Neural progenitor cell (in vitro differentiated cells): ENCODE measurements at regions not wholly inside any gene's neighbourhood (a gene's known extent, or its start where the extent isn't known, plus 50 kb on each side); places are given as distances from the start of the nearest gene placed in this dataset.

Source experiments
- DNase-seq: peaks from one replicate; pipeline ENCODE4 v3.0.0-alpha.2; 2016; ENCODE audit warnings: low spot score
- H2AFZ ChIP-seq: fragments of 200-600 bp; sonication (generic); replicated peaks from 2 replicates; pipeline ENCODE4 v1.6.1; 2016; ENCODE audit warnings: antibody characterized with exemption
- H3F3A ChIP-seq: fragments of 200-600 bp; sonication (generic); 2 replicates; pipeline ENCODE4 v1.6.1; 2016; ENCODE audit warnings: antibody characterized with exemption, low read depth
- H3K27ac ChIP-seq: fragments of 200-600 bp; sonication (generic); 2 replicates; pipeline ENCODE4 v1.5.1; 2016; ENCODE audit warnings: mild to moderate bottlenecking
- H3K27me3 ChIP-seq: fragments of 200-600 bp; sonication (generic); 2 replicates; pipeline ENCODE4 v1.6.1; 2016; ENCODE audit warnings: mild to moderate bottlenecking, moderate library complexity
- H3K36me3 ChIP-seq: fragments of 200-600 bp; sonication (generic); 2 replicates; pipeline ENCODE4 v1.5.1; 2016
- H3K4me1 ChIP-seq: fragments of 200-600 bp; sonication (generic); 2 replicates; pipeline ENCODE4 v1.6.1; 2016; ENCODE audit warnings: mixed run types
- H3K4me2 ChIP-seq: fragments of 200-600 bp; sonication (generic); 2 replicates; pipeline ENCODE4 v1.6.1; 2016
- H3K4me3 ChIP-seq: fragments of 200-600 bp; sonication (generic); 2 replicates; pipeline ENCODE4 v1.5.1; 2016
- H3K79me2 ChIP-seq: fragments of 200-600 bp; sonication (generic); 2 replicates; pipeline ENCODE4 v1.6.1; 2016; ENCODE audit warnings: low read depth
- H3K9ac ChIP-seq: fragments of 200-600 bp; sonication (generic); 2 replicates; pipeline ENCODE4 v1.6.1; 2016
- H3K9me3 ChIP-seq: fragments of 200-600 bp; sonication (generic); 2 replicates; pipeline ENCODE4 v1.5.1; 2016; ENCODE audit warnings: low read depth
- H4K20me1 ChIP-seq: fragments of 200-600 bp; sonication (generic); 2 replicates; pipeline ENCODE4 v1.6.1; 2016; ENCODE audit warnings: low read depth
- H3K27ac Mint-ChIP-seq: 3 replicates; pipeline ENCODE4 v1.8.0; 2021; ENCODE audit warnings: mixed read lengths
- H3K27me3 Mint-ChIP-seq: 2 replicates; pipeline ENCODE4 v1.8.0; 2022; ENCODE audit warnings: low read depth, mild to moderate bottlenecking, inconsistent platforms, moderate library complexity, mixed read lengths; ENCODE audit not compliant: insufficient read depth
- H3K36me3 Mint-ChIP-seq: 3 replicates; pipeline ENCODE4 v1.8.0; 2021; ENCODE audit warnings: mixed read lengths
- H3K4me1 Mint-ChIP-seq: 3 replicates; pipeline ENCODE4 v1.8.0; 2021; ENCODE audit warnings: mixed read lengths
- H3K4me3 Mint-ChIP-seq: 3 replicates; pipeline ENCODE4 v1.8.0; 2021; ENCODE audit warnings: mild to moderate bottlenecking, moderate library complexity, mixed read lengths
- H3K9me3 Mint-ChIP-seq: 3 replicates; pipeline ENCODE4 v1.8.0; 2020; ENCODE audit warnings: mixed read lengths
- CTCF ChIP-seq: fragments of 200-600 bp; sonication (generic); IDR thresholded peaks from 2 replicates; pipeline ENCODE4 v1.5.1; 2017; ENCODE audit warnings: antibody characterized with exemption, mild to moderate bottlenecking
- EZH2 ChIP-seq: fragments of 200-600 bp; sonication (generic); IDR thresholded peaks from 2 replicates; pipeline ENCODE4 v1.6.1; 2017; ENCODE audit warnings: antibody characterized with exemption, mild to moderate bottlenecking, moderate library complexity
- EZH2phosphoT487 ChIP-seq: fragments of 200-600 bp; sonication (generic); IDR thresholded peaks from 2 replicates; pipeline ENCODE4 v1.6.1; 2017; ENCODE audit warnings: antibody characterized with exemption

GRCh38 chrX:122026665-122027064, 979.3 kb downstream of the GLUD2 start:
- Histone ChIP-seq H3K9me3 (peaks cover 7% of the 10 kb centered on the region), H4K20me1 (no peaks in the 10 kb centered on the region), H3K4me1 (no peaks in the 10 kb centered on the region), H3K27me3 (no peaks in the 10 kb centered on the region), H3K79me2 (no peaks in the 10 kb centered on the region), H3K4me2 (no peak overlapping the region), H3F3A (no peaks in the 10 kb centered on the region), H3K27ac (no peak overlapping the region), H3K9ac (no peak overlapping the region), H3K4me3 (no peak overlapping the region), H3K36me3 (no peaks in the 10 kb centered on the region), H2AFZ (no peak overlapping the region)
- no peak for DNase-seq
- H3K4me1 Mint-ChIP-seq, result no peaks in the 10 kb centered on the region
- H3K27ac Mint-ChIP-seq, result no peak overlapping the region
- TF ChIP-seq EZH2, result no peak
- TF ChIP-seq CTCF, result no peak
- TF ChIP-seq EZH2phosphoT487, result no peak
- no peaks in the 10 kb centered on the region for H3K36me3 Mint-ChIP-seq
- H3K4me3 Mint-ChIP-seq, result no peak overlapping the region
- no peaks in the 10 kb centered on the region for H3K9me3 Mint-ChIP-seq
- H3K27me3 Mint-ChIP-seq, result no peaks in the 10 kb centered on the region

DNA sequence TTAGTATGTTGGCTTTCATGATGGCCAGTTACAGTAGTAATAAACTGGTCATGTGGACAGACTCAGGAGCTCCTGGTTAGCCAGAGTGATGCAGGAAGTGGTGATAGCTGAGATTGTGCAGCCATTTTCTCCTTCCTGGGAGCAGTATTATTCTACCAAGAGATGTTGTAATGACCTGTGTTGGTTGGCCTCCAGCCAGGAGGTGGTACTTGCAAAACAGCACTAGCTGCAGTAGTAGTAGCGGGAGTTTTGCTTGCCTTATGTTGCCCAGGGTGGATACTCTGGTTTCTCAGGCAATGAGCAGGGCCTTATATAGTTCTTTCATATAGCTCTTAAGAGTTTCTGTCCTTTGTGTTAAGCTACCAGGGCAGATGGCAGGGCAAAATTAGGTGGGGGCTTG, 998.8 kb downstream of the GLUD2 start:
- H3K9me3 Mint-ChIP-seq, result no peaks in the 10 kb centered on the region

DNA sequence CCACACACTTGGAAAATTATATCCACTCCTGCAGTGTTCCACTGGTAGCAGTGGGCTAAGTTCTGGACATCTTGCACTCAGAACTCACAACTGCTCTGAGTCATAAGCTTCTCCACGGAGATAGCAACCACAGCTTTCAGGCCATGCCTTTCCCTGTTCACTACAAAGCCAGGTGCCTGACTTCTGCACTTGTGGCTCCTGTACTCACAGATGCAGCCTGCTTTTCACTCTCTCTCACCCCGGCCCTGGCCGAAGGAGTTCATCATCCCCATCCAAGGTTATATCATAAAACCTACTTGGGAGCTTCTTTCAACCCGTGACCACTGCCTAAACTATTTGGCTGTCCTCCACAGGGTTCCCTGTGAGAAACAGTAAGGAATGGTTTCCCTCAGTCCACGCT, 999.4 kb downstream of the GLUD2 start:
- no peaks in the 10 kb centered on the region for H3K36me3 Mint-ChIP-seq
- Histone ChIP-seq H3K36me3 (no peaks in the 10 kb centered on the region), H3K27ac (no peak overlapping the region), H3K79me2 (no peaks in the 10 kb centered on the region), H3K9ac (no peak overlapping the region), H3K4me3 (no peak overlapping the region), H4K20me1 (no peaks in the 10 kb centered on the region), H3F3A (no peaks in the 10 kb centered on the region), H3K4me2 (no peak overlapping the region), H3K4me1 (no peaks in the 10 kb centered on the region), H3K27me3 (no peaks in the 10 kb centered on the region), H3K9me3 (peaks cover 14% of the 10 kb centered on the region), H2AFZ (no peak overlapping the region)
- no peaks in the 10 kb centered on the region for H3K27me3 Mint-ChIP-seq
- no peak overlapping the region for H3K27ac Mint-ChIP-seq
- no peak for DNase-seq
- H3K4me3 Mint-ChIP-seq, result no peak overlapping the region
- H3K4me1 Mint-ChIP-seq, result no peaks in the 10 kb centered on the region
- no peak for TF ChIP-seq EZH2phosphoT487
- no peaks in the 10 kb centered on the region for H3K9me3 Mint-ChIP-seq

More for the DNA sequence above, 998.8 kb downstream of the GLUD2 start:
- H3K79me2 ChIP-seq, result no peaks in the 10 kb centered on the region
- H3K4me3 ChIP-seq, result no peak overlapping the region
- no peak overlapping the region for H3K27ac ChIP-seq
- no peaks in the 10 kb centered on the region for H3K27me3 ChIP-seq
- H3F3A ChIP-seq, result no peaks in the 10 kb centered on the region
- H3K4me1 Mint-ChIP-seq, result no peaks in the 10 kb centered on the region
- H4K20me1 ChIP-seq, result no peaks in the 10 kb centered on the region
- no peak overlapping the region for H3K4me2 ChIP-seq
- no peak for TF ChIP-seq CTCF
- TF ChIP-seq EZH2phosphoT487, result no peak
- no peak for TF ChIP-seq EZH2
- H3K27me3 Mint-ChIP-seq, result no peaks in the 10 kb centered on the region
- DNase-seq, result no peak
- H3K9me3 ChIP-seq, result peaks cover 8% of the 10 kb centered on the region
- no peak overlapping the region for H3K4me3 Mint-ChIP-seq
- H3K27ac Mint-ChIP-seq, result no peak overlapping the region
- H3K9ac ChIP-seq, result no peak overlapping the region
- no peaks in the 10 kb centered on the region for H3K36me3 Mint-ChIP-seq
- no peaks in the 10 kb centered on the region for H3K4me1 ChIP-seq
- no peaks in the 10 kb centered on the region for H3K36me3 ChIP-seq
- H2AFZ ChIP-seq, result no peak overlapping the region

- Histone ChIP-seq H3K9ac (no peak overlapping the region), H3K9me3 (peaks cover 14% of the 10 kb centered on the region), H2AFZ (no peak overlapping the region), H3K4me3 (no peak overlapping the region), H3K79me2 (no peaks in the 10 kb centered on the region), H3K4me1 (no peaks in the 10 kb centered on the region), H3K4me2 (no peak overlapping the region), H3F3A (no peaks in the 10 kb centered on the region), H4K20me1 (no peaks in the 10 kb centered on the region), H3K27ac (no peak overlapping the region), H3K27me3 (no peaks in the 10 kb centered on the region), H3K36me3 (no peaks in the 10 kb centered on the region)
- Mint-ChIP-seq H3K27ac (no peak overlapping the region), H3K36me3 (no peaks in the 10 kb centered on the region), H3K27me3 (no peaks in the 10 kb centered on the region), H3K4me3 (no peak overlapping the region), H3K9me3 (no peaks in the 10 kb centered on the region), H3K4me1 (no peaks in the 10 kb centered on the region)
- DNase-seq, result no peak
- no peak for TF ChIP-seq EZH2
- no peak for TF ChIP-seq EZH2phosphoT487
- no peak for TF ChIP-seq CTCF
Measured at GRCh38 chrX:122047261-122047660, 999.9 kb downstream of the GLUD2 start.
